Sigmoid colon (tissue), 4 donors: ENCODE measurements at regions not wholly inside any gene's neighbourhood (a gene's known extent, or its start where the extent isn't known, plus 50 kb on each side); places are given as distances from the start of the nearest gene placed in this dataset.

Experiments used
- CTCF ChIP-seq, 4 experiments: fragments of 450-650 bp in 3 of 4; fragments of 200-600 bp in 1 of 4; IDR thresholded peaks; one replicate each; pipeline ENCODE4 v1.5.1; 2016 to 2019; ENCODE audit warnings: antibody characterized with exemption in 4 of 4, mild to moderate bottlenecking in 3 of 4, moderate library complexity in 2 of 4
- EP300 ChIP-seq, 4 donors: sonication (generic); formaldehyde crosslinking; IDR thresholded peaks; one replicate each; pipeline ENCODE4 v1.6.1; 2017; ENCODE audit warnings: antibody characterized with exemption in 4 of 4
- POLR2AphosphoS5 ChIP-seq, 4 donors: sonication (generic); formaldehyde crosslinking; IDR thresholded peaks; one replicate each; pipeline ENCODE4 v1.6.1; 2017; ENCODE audit warnings: antibody characterized with exemption in 4 of 4

- no peak for TF ChIP-seq POLR2AphosphoS5 (IDR thresholded peaks at IDR 0.05)
- TF ChIP-seq CTCF (IDR thresholded peaks at IDR 0.05): no peak
- no peak for TF ChIP-seq EP300 (IDR thresholded peaks at IDR 0.05)
Measured at GRCh38 chr11:28879869-28880268, 771.7 kb downstream of the METTL15 start.
